Mesendoderm (in vitro differentiated cells): ENCODE measurements at regions not wholly inside any gene's neighbourhood (a gene's known extent, or its start where the extent isn't known, plus 50 kb on each side); places are given as distances from the start of the nearest gene placed in this dataset.

Experiments used
- DNase-seq: peaks from one replicate; pipeline ENCODE4 v3.0.0; 2013
- H2AK5ac ChIP-seq: 2 replicates; pipeline ENCODE4 v1.6.1; 2013; ENCODE audit warnings: low read length, inconsistent platforms
- H2BK120ac ChIP-seq: 2 replicates; pipeline ENCODE4 v1.6.1; 2013; ENCODE audit warnings: low read depth, mild to moderate bottlenecking, low read length, moderate library complexity, mixed read lengths
- H2BK15ac ChIP-seq: replicated peaks from 2 replicates; pipeline ENCODE4 v1.6.1; 2013; ENCODE audit warnings: low read depth, mild to moderate bottlenecking, moderate library complexity
- H2BK5ac ChIP-seq: 2 replicates; pipeline ENCODE4 v1.6.1; 2013; ENCODE audit warnings: low read length, inconsistent platforms
- H3K18ac ChIP-seq: 2 replicates; pipeline ENCODE4 v1.6.1; 2013; ENCODE audit warnings: mild to moderate bottlenecking, low read length, mixed read lengths
- H3K23ac ChIP-seq: one replicate; pipeline ENCODE4 v1.6.1; 2013; ENCODE audit warnings: low read length
- H3K27ac ChIP-seq: 2 replicates; pipeline ENCODE4 v1.5.1; 2013; ENCODE audit warnings: low read depth, mild to moderate bottlenecking, inconsistent platforms, low read length, moderate library complexity
- H3K27me3 ChIP-seq: 2 replicates; pipeline ENCODE4 v1.6.1; 2013; ENCODE audit warnings: low read length, control low read depth, mild to moderate bottlenecking, inconsistent platforms; ENCODE audit not compliant: insufficient read depth, poor library complexity
- H3K36me3 ChIP-seq: 2 replicates; pipeline ENCODE4 v1.6.1; 2013; ENCODE audit warnings: low read length, inconsistent platforms; ENCODE audit not compliant: control insufficient read depth, insufficient read depth
- H3K4ac ChIP-seq: one replicate; pipeline ENCODE4 v1.6.1; 2013; ENCODE audit warnings: low read depth, mild to moderate bottlenecking, low read length, moderate library complexity
- H3K4me1 ChIP-seq: 2 replicates; pipeline ENCODE4 v1.6.1; 2013; ENCODE audit warnings: low read depth, low read length, inconsistent platforms; ENCODE audit not compliant: control insufficient read depth
- H3K4me2 ChIP-seq: 2 replicates; pipeline ENCODE4 v1.6.1; 2013; ENCODE audit warnings: low read length
- H3K4me3 ChIP-seq: 2 replicates; pipeline ENCODE4 v1.5.1; 2013; ENCODE audit warnings: mild to moderate bottlenecking, low read length
- H3K56ac ChIP-seq: one replicate; pipeline ENCODE4 v1.6.1; 2013; ENCODE audit warnings: low read length
- H3K79me1 ChIP-seq: 2 replicates; pipeline ENCODE4 v1.6.1; 2013; ENCODE audit warnings: low read length, inconsistent platforms
- H3K79me2 ChIP-seq: 2 replicates; pipeline ENCODE4 v1.6.1; 2013; ENCODE audit warnings: mild to moderate bottlenecking, low read length; ENCODE audit not compliant: control insufficient read depth, insufficient read depth
- H3K9ac ChIP-seq: 2 replicates; pipeline ENCODE4 v1.6.1; 2013; ENCODE audit warnings: low read length, inconsistent platforms
- H4K5ac ChIP-seq: one replicate; pipeline ENCODE4 v1.6.1; 2013; ENCODE audit warnings: low read length
- H4K8ac ChIP-seq: one replicate; pipeline ENCODE4 v1.6.1; 2013; ENCODE audit warnings: low read depth, mild to moderate bottlenecking, control low read depth, low read length, moderate library complexity
- WGBS: extraction: QIAGEN DNeasy Blood & Tissue Kit; methylation state at CpG from one replicate; pipeline ENCODE4 v1.1.7; 2013; ENCODE audit warnings: low lambda C conversion rate, missing lambda C conversion rate; ENCODE audit not compliant: insufficient coverage; ENCODE audit errors: extremely low coverage; 5-methylcytosine and 5-hydroxymethylcytosine counted together

GRCh38 chr15:49737127-49737526, 116.3 kb downstream of the DTWD1 start:
- H2BK15ac ChIP-seq: no peak overlapping the region
- no peaks in the 10 kb centered on the region for H3K4me1 ChIP-seq
- no peak overlapping the region for H3K4me3 ChIP-seq
- no peaks in the 10 kb centered on the region for H3K27me3 ChIP-seq
- no peak overlapping the region for H3K27ac ChIP-seq
- no peaks in the 10 kb centered on the region for H3K79me1 ChIP-seq
- no peaks in the 10 kb centered on the region for H3K36me3 ChIP-seq
- no peak overlapping the region for H2BK5ac ChIP-seq
- no peak overlapping the region for H4K5ac ChIP-seq
- no peak overlapping the region for H3K18ac ChIP-seq
- H2AK5ac ChIP-seq: no peak overlapping the region
- H3K23ac ChIP-seq: no peak overlapping the region
- no peak overlapping the region for H4K8ac ChIP-seq
- H2BK120ac ChIP-seq: no peak overlapping the region
- no peak overlapping the region for H3K9ac ChIP-seq
- no peak overlapping the region for H3K4ac ChIP-seq
- no peak overlapping the region for H3K56ac ChIP-seq
- no peak for DNase-seq
- H3K79me2 ChIP-seq: no peaks in the 10 kb centered on the region
- no peak overlapping the region for H3K4me2 ChIP-seq

- Histone ChIP-seq H2AK5ac (no peak overlapping the region), H3K56ac (no peak overlapping the region), H2BK120ac (no peak overlapping the region), H3K79me1 (no peaks in the 10 kb centered on the region), H3K4me3 (no peak overlapping the region), H4K5ac (no peak overlapping the region), H3K27ac (no peak overlapping the region), H3K27me3 (no peaks in the 10 kb centered on the region), H3K79me2 (no peaks in the 10 kb centered on the region), H3K18ac (no peak overlapping the region), H3K36me3 (no peaks in the 10 kb centered on the region), H4K8ac (no peak overlapping the region), H3K4ac (no peak overlapping the region), H2BK5ac (no peak overlapping the region), H3K4me2 (no peak overlapping the region), H3K4me1 (no peaks in the 10 kb centered on the region), H3K9ac (no peak overlapping the region), H2BK15ac (no peak overlapping the region), H3K23ac (no peak overlapping the region)
- no peak for DNase-seq
Measured at GRCh38 chr15:49741712-49742111, 120.9 kb downstream of the DTWD1 start.

- no peak overlapping the region for H3K27ac ChIP-seq
- no peak overlapping the region for H2BK15ac ChIP-seq
- H2BK5ac ChIP-seq: no peak overlapping the region
- no peak overlapping the region for H2BK120ac ChIP-seq
- no peak overlapping the region for H3K4ac ChIP-seq
- no peaks in the 10 kb centered on the region for H3K4me1 ChIP-seq
- no peak overlapping the region for H3K23ac ChIP-seq
- H3K36me3 ChIP-seq: no peaks in the 10 kb centered on the region
- H3K4me3 ChIP-seq: no peak overlapping the region
- H3K79me2 ChIP-seq: no peaks in the 10 kb centered on the region
- no peaks in the 10 kb centered on the region for H3K27me3 ChIP-seq
- DNase-seq: no peak
- H4K8ac ChIP-seq: no peak overlapping the region
- no peak overlapping the region for H3K56ac ChIP-seq
- H3K4me2 ChIP-seq: no peak overlapping the region
- H4K5ac ChIP-seq: no peak overlapping the region
- H3K9ac ChIP-seq: no peak overlapping the region
- H3K18ac ChIP-seq: no peak overlapping the region
- H2AK5ac ChIP-seq: no peak overlapping the region
- no CpG with 5 or more reads among the region's 3 CpGs for WGBS
- H3K79me1 ChIP-seq: no peaks in the 10 kb centered on the region
Measured at GRCh38 chr15:49742381-49742780, 121.5 kb downstream of the DTWD1 start.

GRCh38 chr15:49747340-49747739, 126.5 kb downstream of the DTWD1 start:
- Histone ChIP-seq H2AK5ac (no peak overlapping the region), H3K4me3 (no peak overlapping the region), H2BK5ac (no peak overlapping the region), H3K79me1 (no peaks in the 10 kb centered on the region), H3K36me3 (no peaks in the 10 kb centered on the region), H3K9ac (no peak overlapping the region), H3K79me2 (no peaks in the 10 kb centered on the region), H3K56ac (no peak overlapping the region), H3K4ac (no peak overlapping the region), H3K4me2 (no peak overlapping the region), H3K23ac (no peak overlapping the region), H4K5ac (no peak overlapping the region), H2BK15ac (no peak overlapping the region), H3K18ac (no peak overlapping the region), H3K27me3 (no peaks in the 10 kb centered on the region), H3K4me1 (no peaks in the 10 kb centered on the region), H2BK120ac (no peak overlapping the region), H3K27ac (no peak overlapping the region), H4K8ac (no peak overlapping the region)
- no CpG with 5 or more reads among the region's 1 CpG for WGBS
- no peak for DNase-seq

GRCh38 chr15:49748791-49749190, 127.9 kb downstream of the DTWD1 start:
- Histone ChIP-seq H3K79me1 (no peaks in the 10 kb centered on the region), H2AK5ac (no peak overlapping the region), H3K4me2 (no peak overlapping the region), H3K4ac (no peak overlapping the region), H2BK120ac (no peak overlapping the region), H2BK15ac (no peak overlapping the region), H4K5ac (no peak overlapping the region), H3K27ac (no peak overlapping the region), H3K23ac (no peak overlapping the region), H3K18ac (no peak overlapping the region), H3K79me2 (no peaks in the 10 kb centered on the region), H4K8ac (no peak overlapping the region), H3K27me3 (no peaks in the 10 kb centered on the region), H3K9ac (no peak overlapping the region), H3K36me3 (no peaks in the 10 kb centered on the region), H2BK5ac (no peak overlapping the region), H3K4me3 (no peak overlapping the region), H3K56ac (no peak overlapping the region), H3K4me1 (no peaks in the 10 kb centered on the region)
- no peak for DNase-seq
- no CpG with 5 or more reads among the region's 2 CpGs for WGBS

DNA sequence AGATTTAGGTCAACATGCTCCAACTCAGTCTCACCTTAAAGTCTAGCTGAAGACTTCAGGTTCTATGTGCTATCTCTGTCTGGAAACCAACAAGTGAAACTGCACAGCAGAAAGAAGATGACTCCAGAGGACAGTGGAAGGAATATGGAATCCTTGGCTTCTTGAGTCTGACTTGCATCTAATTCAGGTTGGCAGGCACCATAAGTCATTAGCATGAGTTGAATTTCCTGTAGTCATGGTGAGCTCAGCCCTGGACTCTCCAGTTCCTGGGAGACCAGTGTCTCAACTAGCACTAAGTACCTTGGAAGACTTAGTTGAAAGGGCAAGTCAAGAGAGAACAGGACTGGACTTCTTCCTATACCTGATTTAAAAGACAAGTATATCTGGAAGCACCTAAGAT, 129.7 kb downstream of the DTWD1 start:
- Histone ChIP-seq H3K56ac (no peak overlapping the region), H3K27me3 (no peaks in the 10 kb centered on the region), H2AK5ac (no peak overlapping the region), H3K79me2 (no peaks in the 10 kb centered on the region), H3K4me3 (no peak overlapping the region), H3K23ac (no peak overlapping the region), H3K18ac (no peak overlapping the region), H2BK5ac (no peak overlapping the region), H3K4ac (no peak overlapping the region), H3K4me1 (no peaks in the 10 kb centered on the region), H2BK120ac (no peak overlapping the region), H2BK15ac (no peak overlapping the region), H3K36me3 (no peaks in the 10 kb centered on the region), H3K27ac (no peak overlapping the region), H3K4me2 (no peak overlapping the region), H3K79me1 (no peaks in the 10 kb centered on the region), H4K8ac (no peak overlapping the region), H4K5ac (no peak overlapping the region), H3K9ac (no peak overlapping the region)
- no peak for DNase-seq
